ENCODE measurements at regions not wholly inside any gene's neighbourhood (a gene's known extent, or its start where the extent isn't known, plus 50 kb on each side); places are given as distances from the start of the nearest gene placed in this dataset.

DNA sequence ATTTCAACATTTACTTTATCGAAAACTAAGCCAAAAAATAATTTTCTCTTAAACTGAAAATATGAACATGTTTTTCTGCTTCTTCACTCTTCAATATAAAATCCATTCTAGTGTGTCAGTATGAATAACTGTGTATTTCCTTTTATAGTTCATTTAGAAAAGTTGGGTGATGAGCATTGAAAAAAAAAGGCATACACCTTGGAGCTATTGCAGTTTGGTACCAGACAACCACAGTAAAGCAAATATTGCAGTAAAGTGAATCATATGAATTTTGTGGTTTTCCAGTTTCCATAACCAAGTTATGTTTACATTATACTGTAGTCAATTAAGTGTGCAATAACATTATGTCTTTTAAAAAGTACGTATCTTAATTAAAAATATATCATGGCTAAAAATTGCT, 195.0 kb upstream of the FOXG1 start:
- Mint-ChIP-seq H3K27me3 (no peaks in the 10 kb centered on the region), H3K4me1 (no peaks in the 10 kb centered on the region), H3K36me3 (ENCODE audit: low read depth) (no peaks in the 10 kb centered on the region), H3K4me3 (no peak overlapping the region), H3K27ac (no peak overlapping the region)
- ATAC-seq = no peak
- H3K9me3 ChIP-seq (ENCODE audit: control insufficient read depth, low read length, poor library complexity, severe bottlenecking) = no peaks in the 10 kb centered on the region
- DNase-seq = no peak

DNA sequence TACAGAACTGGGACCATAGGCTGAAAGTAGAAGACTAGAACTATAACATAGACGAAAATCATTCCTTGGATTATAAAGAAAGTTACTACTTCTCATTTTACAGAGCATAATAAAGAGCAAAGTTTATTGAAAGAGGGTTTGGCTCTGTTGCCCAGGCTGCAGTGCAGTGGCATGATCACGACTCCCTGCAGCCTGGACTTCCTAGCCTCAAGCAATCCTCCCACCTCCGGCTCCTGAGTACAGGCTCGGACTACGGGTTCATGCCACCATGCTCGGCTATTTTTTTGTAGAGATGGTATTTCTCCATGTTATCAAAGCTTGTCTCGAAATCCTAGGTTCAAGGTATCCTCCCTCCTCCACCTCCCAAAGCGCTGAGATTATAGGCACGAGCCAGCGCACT, 190.1 kb upstream of the FOXG1 start:
- no peak overlapping the region for H3K4me3 Mint-ChIP-seq
- no peak overlapping the region for H3K27ac Mint-ChIP-seq

DNA sequence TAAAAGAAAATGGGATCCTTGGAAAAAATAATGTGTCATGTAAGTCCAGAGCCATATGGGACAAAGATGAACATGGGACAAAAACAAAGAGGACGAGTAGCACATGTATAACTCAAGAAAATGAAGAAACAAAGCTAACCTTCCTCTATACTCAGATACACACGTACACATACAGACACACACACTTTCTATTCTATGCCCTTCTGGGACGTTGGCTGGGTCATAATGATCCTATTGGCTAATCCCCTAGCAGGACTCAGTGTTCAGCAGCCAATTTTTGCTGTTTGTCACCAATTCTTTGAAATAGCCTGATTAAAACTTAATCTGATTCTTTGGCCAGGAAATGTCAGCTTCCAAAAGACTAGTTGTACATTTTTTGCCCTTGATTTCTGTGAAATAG, 189.4 kb upstream of the FOXG1 start:
- H3K4me1 Mint-ChIP-seq = no peaks in the 10 kb centered on the region
- DNase-seq (no peak), ATAC-seq (no peak)
- no peaks in the 10 kb centered on the region for H3K36me3 Mint-ChIP-seq (ENCODE audit: low read depth)
- no peaks in the 10 kb centered on the region for H3K27me3 Mint-ChIP-seq
- no peak overlapping the region for H3K27ac Mint-ChIP-seq
- H3K4me3 Mint-ChIP-seq = no peak overlapping the region
- no peaks in the 10 kb centered on the region for H3K9me3 ChIP-seq (ENCODE audit: control insufficient read depth, low read length, poor library complexity, severe bottlenecking)

More for the DNA sequence above, 190.1 kb upstream of the FOXG1 start:
- no peaks in the 10 kb centered on the region for H3K9me3 ChIP-seq (ENCODE audit: control insufficient read depth, low read length, poor library complexity, severe bottlenecking)
- H3K27me3 Mint-ChIP-seq = no peaks in the 10 kb centered on the region
- H3K36me3 Mint-ChIP-seq (ENCODE audit: low read depth) = no peaks in the 10 kb centered on the region
- no peaks in the 10 kb centered on the region for H3K4me1 Mint-ChIP-seq
- DNase-seq = no peak
- ATAC-seq = no peak

DNA sequence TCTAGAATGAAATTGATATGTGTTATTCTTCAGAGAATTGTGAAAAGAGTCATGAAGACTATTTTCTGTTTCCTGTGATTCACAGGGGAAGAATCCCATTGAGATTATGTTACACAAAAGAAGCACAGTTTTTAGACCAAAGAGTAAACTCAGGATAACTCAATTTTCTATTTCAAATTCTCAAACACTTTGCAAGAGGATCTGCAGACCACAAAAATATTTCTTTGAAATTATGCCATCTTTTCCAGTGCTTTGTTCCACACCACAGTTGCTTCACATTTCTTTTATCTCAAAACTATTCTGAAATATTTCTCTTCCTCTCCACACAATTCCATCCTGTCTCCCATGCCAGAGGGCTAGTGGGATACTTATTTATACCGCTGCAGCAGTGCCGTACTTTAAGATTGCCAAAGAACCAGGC, 188.9 kb upstream of the FOXG1 start:
- no peaks in the 10 kb centered on the region for H3K9me3 ChIP-seq (ENCODE audit: control insufficient read depth, low read length, poor library complexity, severe bottlenecking)
- Mint-ChIP-seq H3K27me3 (no peaks in the 10 kb centered on the region), H3K36me3 (ENCODE audit: low read depth) (no peaks in the 10 kb centered on the region), H3K27ac (no peak overlapping the region), H3K4me3 (no peak overlapping the region), H3K4me1 (no peaks in the 10 kb centered on the region)
- ATAC-seq (no peak), DNase-seq (no peak)

DNA sequence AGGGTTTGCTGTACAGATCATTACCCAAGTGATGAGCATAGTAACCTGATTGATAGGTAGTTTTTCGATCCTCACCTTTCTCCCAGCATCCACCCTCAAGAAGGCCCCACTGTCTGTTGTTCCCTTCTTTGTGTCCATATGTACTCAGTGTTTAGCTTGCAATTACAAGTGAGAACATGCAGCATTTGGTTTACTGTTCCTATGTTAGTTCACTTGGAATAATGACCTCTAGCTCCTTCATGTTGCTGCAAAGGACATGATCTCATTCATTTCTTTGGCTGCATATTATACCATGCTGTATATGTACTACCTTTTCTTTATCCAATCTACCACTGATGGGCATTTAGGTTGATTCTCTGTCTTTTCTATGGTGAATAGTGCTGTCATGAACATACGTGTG, 181.6 kb upstream of the FOXG1 start:
- ATAC-seq (no peak), DNase-seq (no peak)
- no peaks in the 10 kb centered on the region for H3K9me3 ChIP-seq (ENCODE audit: control insufficient read depth, low read length, poor library complexity, severe bottlenecking)
- no peaks in the 10 kb centered on the region for H3K4me1 Mint-ChIP-seq
- no peaks in the 10 kb centered on the region for H3K36me3 Mint-ChIP-seq (ENCODE audit: low read depth)
- H3K27ac Mint-ChIP-seq = no peak overlapping the region
- no peak overlapping the region for H3K4me3 Mint-ChIP-seq
- no peaks in the 10 kb centered on the region for H3K27me3 Mint-ChIP-seq

DNA sequence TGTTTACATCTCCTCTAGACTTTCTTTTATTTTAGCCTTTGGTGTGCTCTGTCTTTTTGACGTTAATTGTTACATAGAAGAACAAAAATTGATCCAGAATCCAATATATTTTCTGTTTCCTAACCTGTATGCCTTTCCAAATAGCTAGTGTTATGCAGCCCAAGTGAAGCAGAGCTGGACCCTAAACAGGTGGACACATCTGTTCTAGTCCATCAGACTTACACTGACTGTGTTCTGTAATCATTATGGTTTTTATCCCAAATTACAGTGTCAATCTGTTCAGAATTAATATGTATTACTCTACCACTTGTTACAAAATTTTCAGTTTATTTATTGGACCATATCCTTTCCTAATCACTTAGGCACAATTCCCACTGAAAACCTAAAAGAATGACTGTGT, 176.8 kb upstream of the FOXG1 start:
- Mint-ChIP-seq H3K4me3 (no peak overlapping the region), H3K36me3 (ENCODE audit: low read depth) (no peaks in the 10 kb centered on the region), H3K27me3 (no peaks in the 10 kb centered on the region), H3K27ac (no peak overlapping the region), H3K4me1 (no peaks in the 10 kb centered on the region)
- ATAC-seq (no peak), DNase-seq (no peak)
- no peaks in the 10 kb centered on the region for H3K9me3 ChIP-seq (ENCODE audit: control insufficient read depth, low read length, poor library complexity, severe bottlenecking)

DNA sequence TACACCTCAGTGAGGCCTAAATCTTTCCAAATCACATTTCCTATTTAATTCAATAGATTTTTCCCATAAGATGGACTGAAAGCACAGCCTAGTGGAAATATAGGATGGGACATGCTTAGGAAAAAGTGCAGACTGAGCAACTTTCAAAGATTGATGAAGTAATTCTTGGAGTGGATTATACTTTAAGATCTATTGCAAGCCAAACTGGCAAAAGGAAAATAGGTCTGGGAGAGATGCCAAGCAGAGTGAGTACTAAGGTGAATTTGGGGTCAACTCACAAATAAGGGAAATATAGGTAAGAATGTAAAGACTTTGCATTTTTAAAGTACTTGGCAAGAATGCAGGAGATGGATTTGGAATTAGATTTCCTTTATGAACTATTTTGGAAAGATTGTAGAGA, 170.2 kb upstream of the FOXG1 start:
- Mint-ChIP-seq H3K4me1 (no peaks in the 10 kb centered on the region), H3K36me3 (ENCODE audit: low read depth) (no peaks in the 10 kb centered on the region), H3K27ac (no peak overlapping the region), H3K27me3 (no peaks in the 10 kb centered on the region), H3K4me3 (no peak overlapping the region)
- ATAC-seq (no peak), DNase-seq (no peak)
- peaks cover 3% of the 10 kb centered on the region for H3K9me3 ChIP-seq (ENCODE audit: control insufficient read depth, low read length, poor library complexity, severe bottlenecking)

DNA sequence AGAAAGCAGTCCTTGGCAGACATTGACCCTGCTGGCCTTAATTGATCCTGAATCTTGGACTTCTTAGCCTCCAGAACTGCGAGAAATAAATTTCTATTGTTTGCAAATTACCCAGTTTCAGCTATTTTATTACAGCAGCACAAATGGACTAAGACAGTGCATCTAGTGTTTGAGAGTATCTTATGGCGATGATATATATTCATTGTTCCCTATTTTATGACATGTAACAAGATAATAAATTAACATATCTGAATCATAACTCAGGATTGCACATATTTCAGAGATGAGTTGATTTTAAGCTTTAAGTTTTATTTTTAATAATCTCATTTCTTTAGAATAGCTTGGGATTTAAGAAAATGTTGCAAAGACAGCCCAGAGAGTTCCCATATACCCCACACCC, 167.4 kb upstream of the FOXG1 start:
- ATAC-seq = no peak
- DNase-seq = no peak
- Mint-ChIP-seq H3K4me1 (no peaks in the 10 kb centered on the region), H3K27me3 (no peaks in the 10 kb centered on the region), H3K36me3 (ENCODE audit: low read depth) (no peaks in the 10 kb centered on the region), H3K27ac (no peak overlapping the region), H3K4me3 (no peak overlapping the region)
- H3K9me3 ChIP-seq (ENCODE audit: control insufficient read depth, low read length, poor library complexity, severe bottlenecking) = peaks cover 3% of the 10 kb centered on the region

DNA sequence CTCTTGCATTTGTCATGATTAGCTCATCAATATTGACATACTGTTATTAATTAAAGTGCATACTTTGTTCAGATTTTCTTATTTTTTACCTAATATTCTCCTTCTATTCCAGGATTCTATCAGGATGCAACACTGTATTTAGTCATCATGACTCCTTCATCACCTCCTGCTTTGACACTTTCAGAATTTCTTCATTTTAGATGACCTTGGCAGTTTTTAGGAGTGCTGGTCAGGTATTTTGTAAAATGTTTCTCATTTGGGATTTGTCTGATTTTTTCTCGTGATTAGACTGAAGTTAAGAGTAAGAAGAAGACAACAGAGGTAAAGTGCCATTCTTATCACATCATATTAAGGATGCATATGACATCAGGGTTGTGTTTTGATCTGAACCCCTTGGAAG, 167.0 kb upstream of the FOXG1 start:
- ATAC-seq (no peak), DNase-seq (no peak)
- Mint-ChIP-seq H3K36me3 (ENCODE audit: low read depth) (no peaks in the 10 kb centered on the region), H3K4me3 (no peak overlapping the region), H3K27ac (no peak overlapping the region), H3K4me1 (no peaks in the 10 kb centered on the region), H3K27me3 (no peaks in the 10 kb centered on the region)
- peaks cover 3% of the 10 kb centered on the region for H3K9me3 ChIP-seq (ENCODE audit: control insufficient read depth, low read length, poor library complexity, severe bottlenecking)

DNA sequence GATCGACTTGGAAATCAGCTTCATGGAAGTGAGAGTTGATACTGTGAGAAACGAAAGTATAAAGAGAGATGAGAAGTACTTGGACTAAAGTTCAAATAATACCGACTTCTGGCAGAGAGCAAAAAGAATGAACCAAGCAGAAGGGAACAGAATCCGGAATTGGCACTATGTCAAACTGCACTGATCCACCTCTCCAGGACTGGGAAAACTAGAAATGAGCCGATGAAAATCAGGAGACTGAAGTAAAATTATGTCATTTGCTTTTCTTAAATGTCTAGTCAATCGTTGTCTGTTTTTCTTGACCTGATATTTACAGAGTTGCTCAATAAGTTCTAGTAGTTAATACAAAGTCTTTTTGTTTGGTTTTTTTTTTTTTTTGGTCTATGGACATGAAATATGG, 163.0 kb upstream of the FOXG1 start:
- H3K27ac Mint-ChIP-seq = no peak overlapping the region
- H3K27me3 Mint-ChIP-seq = no peaks in the 10 kb centered on the region
- ATAC-seq (no peak), DNase-seq (no peak)
- no peaks in the 10 kb centered on the region for H3K9me3 ChIP-seq (ENCODE audit: control insufficient read depth, low read length, poor library complexity, severe bottlenecking)
- no peaks in the 10 kb centered on the region for H3K4me1 Mint-ChIP-seq
- H3K4me3 Mint-ChIP-seq = no peak overlapping the region
- H3K36me3 Mint-ChIP-seq (ENCODE audit: low read depth) = no peaks in the 10 kb centered on the region

DNA sequence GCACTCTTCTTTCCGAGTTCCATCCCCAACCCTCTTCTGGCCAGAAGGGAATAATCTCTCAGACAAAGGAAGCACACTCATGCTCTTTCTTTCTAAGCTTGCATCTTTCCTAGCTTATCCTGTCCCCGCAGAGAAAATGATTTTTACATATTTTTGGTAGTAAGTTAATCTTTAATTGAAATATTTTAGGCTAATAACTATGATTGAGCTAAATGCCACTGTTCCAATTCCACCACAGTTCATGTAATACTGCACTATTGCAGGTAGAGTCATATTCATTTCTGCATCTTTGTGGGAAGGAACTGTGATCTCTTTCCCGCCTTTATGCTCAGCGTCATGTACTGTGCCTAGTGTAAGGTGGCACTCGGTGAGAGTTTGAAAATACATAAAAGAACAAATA, 158.9 kb upstream of the FOXG1 start:
- H3K27me3 Mint-ChIP-seq = no peaks in the 10 kb centered on the region
- ATAC-seq (no peak), DNase-seq (no peak)

DNA sequence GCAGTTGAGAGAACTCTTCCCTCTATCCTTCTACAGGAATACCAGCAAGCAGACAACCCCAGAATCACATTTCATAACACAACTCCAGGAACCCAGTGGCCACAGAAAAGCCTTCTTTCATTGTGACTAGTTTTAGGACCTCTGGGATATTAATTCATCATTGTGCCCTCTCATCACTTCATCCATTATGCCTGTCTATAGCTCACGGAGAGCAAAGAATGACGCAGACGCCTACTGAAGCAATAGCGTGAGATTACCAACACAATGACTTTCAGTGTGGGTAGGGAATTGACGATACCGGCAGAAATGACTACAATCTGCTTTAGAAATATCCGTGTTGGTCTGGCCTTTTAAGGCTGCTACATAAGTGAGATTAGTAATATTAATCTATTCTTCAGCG, 158.1 kb upstream of the FOXG1 start:
- Mint-ChIP-seq H3K27me3 (no peaks in the 10 kb centered on the region), H3K36me3 (ENCODE audit: low read depth) (no peaks in the 10 kb centered on the region), H3K4me1 (no peaks in the 10 kb centered on the region), H3K27ac (no peak overlapping the region), H3K4me3 (no peak overlapping the region)
- H3K9me3 ChIP-seq (ENCODE audit: control insufficient read depth, low read length, poor library complexity, severe bottlenecking) = no peaks in the 10 kb centered on the region
- ATAC-seq (no peak), DNase-seq (no peak)

More for the DNA sequence above, 158.9 kb upstream of the FOXG1 start:
- Mint-ChIP-seq H3K27ac (no peak overlapping the region), H3K4me1 (no peaks in the 10 kb centered on the region), H3K4me3 (no peak overlapping the region), H3K36me3 (ENCODE audit: low read depth) (no peaks in the 10 kb centered on the region)
- no peaks in the 10 kb centered on the region for H3K9me3 ChIP-seq (ENCODE audit: control insufficient read depth, low read length, poor library complexity, severe bottlenecking)

DNA sequence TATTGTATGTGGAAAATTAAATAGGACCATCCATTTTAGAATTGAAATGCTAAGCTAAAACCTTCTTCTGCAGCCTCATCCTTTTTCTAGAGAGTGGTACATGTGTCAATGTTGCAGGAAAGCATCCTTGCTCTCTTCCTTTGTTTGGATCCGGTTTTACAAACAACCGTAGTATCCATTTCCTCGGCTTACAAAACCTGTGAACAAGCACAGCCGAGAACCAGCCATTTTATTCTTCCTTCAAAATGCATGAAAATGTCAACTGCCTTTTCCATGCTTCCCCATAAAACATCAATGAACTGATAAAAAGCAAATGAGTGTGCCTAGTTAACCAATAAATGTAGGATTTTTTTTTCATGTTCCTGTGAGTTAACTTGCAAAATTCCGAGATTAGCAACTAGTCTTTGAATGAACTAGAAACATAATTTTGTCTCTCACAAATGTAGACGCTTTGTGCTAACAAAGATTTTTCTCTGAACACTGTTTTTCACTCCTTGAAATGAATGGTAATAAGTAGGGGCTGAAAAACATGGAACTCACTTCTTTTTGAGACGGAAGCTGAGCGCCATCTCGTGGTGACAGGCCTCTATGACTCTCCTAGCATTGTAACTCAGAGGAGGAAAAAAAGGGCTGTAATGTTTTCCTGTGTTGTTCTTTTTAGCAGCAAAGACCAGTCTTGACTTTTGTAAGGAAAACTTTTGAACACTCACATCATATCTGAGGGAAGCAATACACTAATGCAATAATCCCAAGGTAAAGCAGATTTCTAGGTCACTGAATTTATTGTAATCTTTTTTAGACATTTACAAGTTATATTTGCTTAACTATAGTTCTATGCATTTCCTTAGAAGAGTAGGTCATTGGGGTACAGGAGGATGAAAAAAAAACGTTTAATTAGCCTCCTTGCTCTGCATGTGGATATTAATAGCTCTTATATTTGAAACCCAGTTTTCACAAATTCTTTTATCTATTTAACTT, 157.4 kb upstream of the FOXG1 start:
- Mint-ChIP-seq H3K36me3 (ENCODE audit: low read depth) (no peaks in the 10 kb centered on the region), H3K4me1 (no peaks in the 10 kb centered on the region), H3K27ac (no peak overlapping the region), H3K27me3 (no peaks in the 10 kb centered on the region), H3K4me3 (no peak overlapping the region)
- H3K9me3 ChIP-seq (ENCODE audit: control insufficient read depth, low read length, poor library complexity, severe bottlenecking) = no peaks in the 10 kb centered on the region
- DNase-seq = no peak
- no peak for ATAC-seq

DNA sequence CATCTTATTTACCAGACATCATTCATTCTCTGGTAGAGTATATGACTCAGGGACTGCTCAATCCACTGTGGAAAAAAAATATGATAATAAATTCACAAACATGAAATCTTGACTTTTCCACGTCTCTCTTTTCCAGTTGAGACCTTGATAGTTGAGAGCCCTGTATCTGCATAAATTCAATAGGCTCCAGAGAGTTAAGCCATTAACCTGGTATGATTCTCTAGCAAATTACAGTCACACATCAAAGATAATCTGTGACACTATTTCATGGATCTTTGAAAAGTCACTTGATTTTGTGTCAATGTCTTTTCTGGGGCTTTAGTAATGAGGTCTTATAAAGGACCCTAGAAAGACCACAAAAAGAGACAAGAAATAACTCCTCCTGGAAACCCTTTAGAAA, 154.2 kb upstream of the FOXG1 start:
- Mint-ChIP-seq H3K36me3 (ENCODE audit: low read depth) (no peaks in the 10 kb centered on the region), H3K4me3 (no peak overlapping the region)

More for the DNA sequence above, 154.2 kb upstream of the FOXG1 start:
- no peak for ATAC-seq
- no peak for DNase-seq
- Mint-ChIP-seq H3K27me3 (no peaks in the 10 kb centered on the region), H3K27ac (no peak overlapping the region), H3K4me1 (no peaks in the 10 kb centered on the region)
- H3K9me3 ChIP-seq (ENCODE audit: control insufficient read depth, low read length, poor library complexity, severe bottlenecking) = no peaks in the 10 kb centered on the region

Measured in T-helper 17 cell (primary cell).